22Rv1 (cell line): ENCODE measurements at regions not wholly inside any gene's neighbourhood (a gene's known extent, or its start where the extent isn't known, plus 50 kb on each side); places are given as distances from the start of the nearest gene placed in this dataset.

Experiments
- ZFX ChIP-seq: fragments of 450-650 bp; IDR thresholded peaks from 2 replicates; pipeline ENCODE4 v1.6.1; 2017; ENCODE audit warnings: antibody characterized with exemption, borderline replicate concordance
- TF ChIP-seq, protein P1 (sequence below): fragments of 450-650 bp; IDR thresholded peaks from 2 replicates; pipeline ENCODE4 v1.5.1; 2017; ENCODE audit warnings: mild to moderate bottlenecking

DNA sequence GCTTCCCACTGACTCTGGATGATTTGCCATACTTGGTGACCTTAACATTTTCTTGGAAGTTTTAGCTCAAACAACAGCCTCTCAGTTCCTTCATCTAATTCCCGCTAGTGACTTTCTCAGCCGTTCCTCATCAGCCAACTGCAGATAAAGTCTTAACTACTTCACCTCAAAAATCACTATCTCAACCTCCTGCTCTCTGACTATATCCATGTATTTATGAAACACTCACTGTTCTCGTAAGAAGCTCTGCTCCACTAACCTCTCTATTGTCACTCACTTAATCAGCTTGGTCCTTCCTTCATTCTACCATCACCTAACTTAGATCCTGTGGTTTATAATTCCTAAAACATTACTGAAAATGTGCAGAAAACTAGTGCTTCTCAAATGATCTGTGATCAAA, 1551.6 kb downstream of the MRPL39 start:
- TF ChIP-seq, protein P1, sequence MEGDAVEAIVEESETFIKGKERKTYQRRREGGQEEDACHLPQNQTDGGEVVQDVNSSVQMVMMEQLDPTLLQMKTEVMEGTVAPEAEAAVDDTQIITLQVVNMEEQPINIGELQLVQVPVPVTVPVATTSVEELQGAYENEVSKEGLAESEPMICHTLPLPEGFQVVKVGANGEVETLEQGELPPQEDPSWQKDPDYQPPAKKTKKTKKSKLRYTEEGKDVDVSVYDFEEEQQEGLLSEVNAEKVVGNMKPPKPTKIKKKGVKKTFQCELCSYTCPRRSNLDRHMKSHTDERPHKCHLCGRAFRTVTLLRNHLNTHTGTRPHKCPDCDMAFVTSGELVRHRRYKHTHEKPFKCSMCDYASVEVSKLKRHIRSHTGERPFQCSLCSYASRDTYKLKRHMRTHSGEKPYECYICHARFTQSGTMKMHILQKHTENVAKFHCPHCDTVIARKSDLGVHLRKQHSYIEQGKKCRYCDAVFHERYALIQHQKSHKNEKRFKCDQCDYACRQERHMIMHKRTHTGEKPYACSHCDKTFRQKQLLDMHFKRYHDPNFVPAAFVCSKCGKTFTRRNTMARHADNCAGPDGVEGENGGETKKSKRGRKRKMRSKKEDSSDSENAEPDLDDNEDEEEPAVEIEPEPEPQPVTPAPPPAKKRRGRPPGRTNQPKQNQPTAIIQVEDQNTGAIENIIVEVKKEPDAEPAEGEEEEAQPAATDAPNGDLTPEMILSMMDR: no peak
- TF ChIP-seq ZFX: no peak
